Upper lobe of left lung (tissue), 4 donors: ENCODE measurements at regions not wholly inside any gene's neighbourhood (a gene's known extent, or its start where the extent isn't known, plus 50 kb on each side); places are given as distances from the start of the nearest gene placed in this dataset.

Experiments
- POLR2A ChIP-seq, 4 donors: fragments of 450-650 bp; IDR thresholded peaks; one replicate each; pipeline ENCODE4 v1.5.1; 2016 to 2017; ENCODE audit warnings: antibody characterized with exemption in 4 of 4, mild to moderate bottlenecking in 2 of 4
- POLR2AphosphoS5 ChIP-seq, 2 donors: sonication (generic); formaldehyde crosslinking; IDR thresholded peaks; one replicate each; pipeline ENCODE4 v1.5.1; 2017; ENCODE audit warnings: antibody characterized with exemption in 2 of 2
- TF ChIP-seq, protein P1 (sequence below), 6 experiments: fragments of 450-650 bp in 4 of 6; fragments of 200-600 bp in 2 of 6; sonication (generic) in 2 of 6; IDR thresholded peaks; one replicate each; pipeline ENCODE4 v1.5.1; 2016 to 2019; ENCODE audit warnings: antibody characterized with exemption in 6 of 6

DNA sequence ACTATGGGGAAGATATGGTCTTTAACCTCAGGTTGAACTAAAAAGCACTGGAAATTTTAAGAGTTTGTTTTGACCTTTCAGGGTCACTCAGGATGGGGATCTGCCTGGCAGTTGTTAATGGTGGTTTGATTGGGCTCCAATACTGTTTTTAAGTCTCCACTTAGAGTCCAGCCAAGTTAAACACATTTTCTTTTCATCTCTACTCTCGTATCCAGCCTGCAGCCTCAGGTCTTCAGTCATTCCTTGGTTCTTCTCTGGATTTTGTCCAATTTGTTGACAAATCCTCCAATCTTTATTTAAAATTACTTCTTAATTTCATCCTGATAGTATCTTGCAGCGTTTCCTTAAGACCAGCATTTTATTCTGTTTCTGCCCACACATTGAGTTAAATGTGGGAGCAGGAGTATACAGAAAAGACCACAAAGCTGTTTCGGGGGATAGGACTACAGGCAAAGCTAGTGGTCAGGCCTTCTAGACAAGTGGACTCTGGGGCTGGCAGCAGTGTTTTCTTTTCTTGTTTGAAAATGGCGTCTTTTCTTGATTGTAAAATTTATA lies 133.2 kb upstream of the INHBA start:
- TF ChIP-seq, protein P1, sequence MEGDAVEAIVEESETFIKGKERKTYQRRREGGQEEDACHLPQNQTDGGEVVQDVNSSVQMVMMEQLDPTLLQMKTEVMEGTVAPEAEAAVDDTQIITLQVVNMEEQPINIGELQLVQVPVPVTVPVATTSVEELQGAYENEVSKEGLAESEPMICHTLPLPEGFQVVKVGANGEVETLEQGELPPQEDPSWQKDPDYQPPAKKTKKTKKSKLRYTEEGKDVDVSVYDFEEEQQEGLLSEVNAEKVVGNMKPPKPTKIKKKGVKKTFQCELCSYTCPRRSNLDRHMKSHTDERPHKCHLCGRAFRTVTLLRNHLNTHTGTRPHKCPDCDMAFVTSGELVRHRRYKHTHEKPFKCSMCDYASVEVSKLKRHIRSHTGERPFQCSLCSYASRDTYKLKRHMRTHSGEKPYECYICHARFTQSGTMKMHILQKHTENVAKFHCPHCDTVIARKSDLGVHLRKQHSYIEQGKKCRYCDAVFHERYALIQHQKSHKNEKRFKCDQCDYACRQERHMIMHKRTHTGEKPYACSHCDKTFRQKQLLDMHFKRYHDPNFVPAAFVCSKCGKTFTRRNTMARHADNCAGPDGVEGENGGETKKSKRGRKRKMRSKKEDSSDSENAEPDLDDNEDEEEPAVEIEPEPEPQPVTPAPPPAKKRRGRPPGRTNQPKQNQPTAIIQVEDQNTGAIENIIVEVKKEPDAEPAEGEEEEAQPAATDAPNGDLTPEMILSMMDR (IDR thresholded peaks at IDR 0.05): no peak
- TF ChIP-seq POLR2AphosphoS5 (IDR thresholded peaks at IDR 0.05) (no peak), POLR2A (IDR thresholded peaks at IDR 0.05) (no peak)
